A549 (cell line): ENCODE measurements at regions not wholly inside any gene's neighbourhood (a gene's known extent, or its start where the extent isn't known, plus 50 kb on each side); places are given as distances from the start of the nearest gene placed in this dataset.

Source experiments
- ATAC-seq, 2 experiments: fragments of 200-7000 bp in 1 of 2; fragments of >200 bp in 1 of 2; cut with Nextera tagmentation in 1 of 2; cut with Tn5 transposase in 1 of 2; 3 replicates each; pipeline versions ENCODE4 v1.8.0 to v1.9.1; 2018 to 2020; ENCODE audit warnings: mild to moderate bottlenecking in 1 of 2, moderate library complexity in 1 of 2
- CTCF ChIA-PET: fragments of 300-600 bp; sonication (Branson Sonifier 250); formaldehyde crosslinking; extraction: SDS; loops from one replicate; lab custom pipeline; 2021; ENCODE audit warnings: antibody characterized with exemption, inconsistent platforms; lab: Yijun Ruan, JAX
- POLR2A ChIA-PET: fragments of 350-600 bp; formaldehyde crosslinking; extraction: SDS; loops from one replicate; lab custom pipeline; 2021; ENCODE audit warnings: antibody characterized with exemption, inconsistent platforms; lab: Yijun Ruan, JAX
- DNase-seq, 2 experiments: peaks; one replicate each; pipeline versions ENCODE4 v3.0.0 to v3.0.0-alpha.2; 2011 to 2016; ENCODE audit warnings: low read depth in 1 of 2, low spot score in 1 of 2
- FAIRE-seq: peaks from 2 replicates; lab custom pipeline; 2011; peaks lifted over from hg19 to GRCh38; lab: Jason Lieb, UNC
- H3K27ac ChIP-seq, 2 experiments: fragments of >200 bp; sonication (Bioruptor Twin); formaldehyde crosslinking; 3 replicates each; pipeline ENCODE4 v1.5.1; 2016 to 2017
- H3K4me1 ChIP-seq: fragments of >200 bp; sonication (Bioruptor Twin); formaldehyde crosslinking; 3 replicates; pipeline ENCODE4 v1.6.1; 2016
- H3K4me2 ChIP-seq: fragments of >200 bp; sonication (Bioruptor Twin); formaldehyde crosslinking; 3 replicates; pipeline ENCODE4 v1.6.1; 2016
- H3K4me3 ChIP-seq: fragments of >200 bp; sonication (Bioruptor Twin); formaldehyde crosslinking; 3 replicates; pipeline ENCODE4 v1.5.1; 2016
- H3K9me3 ChIP-seq: fragments of >200 bp; sonication (Bioruptor Twin); formaldehyde crosslinking; 3 replicates; pipeline ENCODE4 v1.6.1; 2016
- BCL3 ChIP-seq: fragments of >200 bp; sonication (Bioruptor Twin); formaldehyde crosslinking; IDR thresholded peaks from 3 replicates; pipeline ENCODE4 v1.6.1; 2016
- CBX2 ChIP-seq: fragments of 200-600 bp; sonication (generic); IDR thresholded peaks from 2 replicates; pipeline ENCODE4 v1.6.1; 2016; ENCODE audit warnings: low read depth, mild to moderate bottlenecking, borderline replicate concordance
- CBX8 ChIP-seq: fragments of 200-600 bp; sonication (generic); IDR thresholded peaks from 2 replicates; pipeline ENCODE4 v1.6.1; 2016
- CEBPB ChIP-seq, 2 experiments: fragments of >200 bp in 1 of 2; sonication (Bioruptor Twin) in 1 of 2; formaldehyde crosslinking in 1 of 2; IDR thresholded peaks; 2 replicates each; pipeline ENCODE4 v1.6.1; 2012 to 2016
- CHD2 ChIP-seq: fragments of 150-350 bp; IDR thresholded peaks from 2 replicates; pipeline ENCODE4 v1.6.1; 2014; ENCODE audit warnings: low read length; ENCODE audit not compliant: partially characterized antibody
- EHMT2 ChIP-seq: fragments of 200-600 bp; sonication (generic); IDR thresholded peaks from 2 replicates; pipeline ENCODE4 v1.6.1; 2016; ENCODE audit warnings: antibody characterized with exemption, low read depth, mild to moderate bottlenecking, moderate library complexity
- EP300 ChIP-seq, 2 experiments: fragments of >200 bp; sonication (Bioruptor Twin); formaldehyde crosslinking; IDR thresholded peaks; 2 replicates in 1 of 2; 3 replicates in 1 of 2; pipeline ENCODE4 v1.6.1; 2016 to 2017
- ESRRA ChIP-seq: fragments of 150-350 bp; IDR thresholded peaks from 2 replicates; pipeline ENCODE4 v1.6.1; 2014; ENCODE audit warnings: mild to moderate bottlenecking, low read length, borderline replicate concordance
- FOSL2 ChIP-seq, 2 experiments: fragments of 450-650 bp in 1 of 2; fragments of >200 bp in 1 of 2; sonication (Bioruptor Twin) in 1 of 2; formaldehyde crosslinking; IDR thresholded peaks; 2 replicates each; pipeline versions ENCODE4 v1.5.0 to v1.6.1; 2016 to 2020; ENCODE audit warnings: mild to moderate bottlenecking in 1 of 2, moderate library complexity in 1 of 2
- FOXS1 ChIP-seq: fragments of 250-450 bp; sonication (Bioruptor Pico); IDR thresholded peaks from 2 replicates; pipeline ENCODE4 v1.5.0; 2020; ENCODE audit warnings: mild to moderate bottlenecking, moderate library complexity
- HES2 ChIP-seq: fragments of >200 bp; sonication (Bioruptor Twin); formaldehyde crosslinking; IDR thresholded peaks from 2 replicates; pipeline ENCODE4 v1.6.1; 2016
- HEYL ChIP-seq: fragments of 250-450 bp; sonication (Bioruptor Pico); IDR thresholded peaks from 2 replicates; pipeline ENCODE4 v1.8.0; 2021; ENCODE audit warnings: mild to moderate bottlenecking, moderate library complexity
- HOXA7 ChIP-seq: fragments of 250-450 bp; sonication (Bioruptor Pico); IDR thresholded peaks from 2 replicates; pipeline ENCODE4 v1.5.0; 2020; ENCODE audit warnings: mild to moderate bottlenecking, moderate library complexity
- HOXB13 ChIP-seq: fragments of 250-450 bp; sonication (Bioruptor Pico); IDR thresholded peaks from 2 replicates; pipeline ENCODE4 v1.5.0; 2020; ENCODE audit warnings: low read depth, mild to moderate bottlenecking, moderate library complexity
- HOXB5 ChIP-seq: fragments of 250-450 bp; sonication (Bioruptor Pico); IDR thresholded peaks from 2 replicates; pipeline ENCODE4 v1.5.0; 2020; ENCODE audit warnings: mild to moderate bottlenecking, moderate library complexity
- JUN ChIP-seq, 2 experiments: fragments of >200 bp; sonication (Bioruptor Twin); formaldehyde crosslinking; IDR thresholded peaks; 2 replicates in 1 of 2; 3 replicates in 1 of 2; pipeline ENCODE4 v1.6.1; 2016 to 2017
- JUNB ChIP-seq: fragments of >200 bp; sonication (Bioruptor Twin); formaldehyde crosslinking; IDR thresholded peaks from 2 replicates; pipeline ENCODE4 v1.6.1; 2016
- KDM1A ChIP-seq: fragments of 200-600 bp; sonication (generic); IDR thresholded peaks from 2 replicates; pipeline ENCODE4 v1.6.1; 2016; ENCODE audit warnings: low read depth, mild to moderate bottlenecking
- MAX ChIP-seq: IDR thresholded peaks from 2 replicates; pipeline ENCODE4 v1.6.1; 2012
- MAZ ChIP-seq: fragments of 150-350 bp; IDR thresholded peaks from 2 replicates; pipeline ENCODE4 v1.6.1; 2014; ENCODE audit warnings: antibody characterized with exemption, low read depth, low read length, borderline replicate concordance
- MYC ChIP-seq: IDR thresholded peaks from 2 replicates; pipeline ENCODE4 v1.6.1; 2012; ENCODE audit warnings: mild to moderate bottlenecking, inconsistent platforms, low read length, improper control_type of control experiment, borderline replicate concordance
- NFE2L2 ChIP-seq: fragments of 150-350 bp; conservative IDR thresholded peaks from 2 replicates; pipeline ENCODE4 v1.6.1; 2014; ENCODE audit warnings: low read length
- NR3C1 ChIP-seq: fragments of >200 bp; sonication (Bioruptor Twin); formaldehyde crosslinking; IDR thresholded peaks from 3 replicates; pipeline ENCODE4 v1.6.1; 2017
- PHF8 ChIP-seq: fragments of 200-600 bp; sonication (generic); IDR thresholded peaks from 2 replicates; pipeline ENCODE4 v1.6.1; 2016; ENCODE audit warnings: low read depth, mild to moderate bottlenecking, antibody characterized with exemption, moderate library complexity, borderline replicate concordance
- POLR2A ChIP-seq: IDR thresholded peaks from 2 replicates; pipeline ENCODE4 v1.6.1; 2012; ENCODE audit warnings: mild to moderate bottlenecking, low read length
- POLR2AphosphoS2 ChIP-seq: conservative IDR thresholded peaks from 2 replicates; pipeline ENCODE4 v1.6.1; 2012; ENCODE audit warnings: low read length, improper control_type of control experiment, inconsistent platforms
- REST ChIP-seq: fragments of 200-600 bp; sonication (generic); IDR thresholded peaks from 2 replicates; pipeline ENCODE4 v1.6.1; 2016; ENCODE audit warnings: antibody characterized with exemption, mild to moderate bottlenecking, moderate library complexity
- RNF2 ChIP-seq: fragments of 200-600 bp; sonication (generic); IDR thresholded peaks from 2 replicates; pipeline ENCODE4 v1.6.1; 2016; ENCODE audit warnings: low read depth, mild to moderate bottlenecking, antibody characterized with exemption, moderate library complexity, borderline replicate concordance
- SREBF2 ChIP-seq: fragments of 450-650 bp; IDR thresholded peaks from 2 replicates; pipeline ENCODE4 v1.6.1; 2014; ENCODE audit warnings: mild to moderate bottlenecking, moderate library complexity
- TFCP2L1 ChIP-seq: fragments of 250-450 bp; sonication (Bioruptor Pico); IDR thresholded peaks from 2 replicates; pipeline ENCODE4 v1.5.0; 2021; ENCODE audit warnings: mild to moderate bottlenecking
- ZNF302 ChIP-seq: fragments of 250-450 bp; sonication (Bioruptor Pico); IDR thresholded peaks from 2 replicates; pipeline ENCODE4 v1.9.0; 2021; ENCODE audit warnings: inconsistent platforms, mild to moderate bottlenecking, moderate library complexity
- WGBS: methylation state at CpG from one replicate; pipeline ENCODE4 v1.1.6; 2017; ENCODE audit errors: missing lambda C conversion rate; 5-methylcytosine and 5-hydroxymethylcytosine counted together
- TF ChIP-seq, protein P1 (sequence below): fragments of 250-450 bp; sonication (Bioruptor Pico); IDR thresholded peaks from 2 replicates; pipeline ENCODE4 v1.5.0; 2021; ENCODE audit warnings: mild to moderate bottlenecking, moderate library complexity, borderline replicate concordance
- TF ChIP-seq, protein P2 (sequence below): fragments of 450-650 bp; IDR thresholded peaks from 2 replicates; pipeline ENCODE4 v1.6.1; 2014; ENCODE audit warnings: antibody characterized with exemption

GRCh38 chr2:224157655-224158054, 118.6 kb upstream of the SERPINE2 start:
- no peak for TF ChIP-seq FOSL2 (IDR thresholded peaks at IDR 0.05)
- TF ChIP-seq FOSL2 (CRISPR knock-in tag; IDR thresholded peaks at IDR 0.05), result no peak
- TF ChIP-seq, protein P1, sequence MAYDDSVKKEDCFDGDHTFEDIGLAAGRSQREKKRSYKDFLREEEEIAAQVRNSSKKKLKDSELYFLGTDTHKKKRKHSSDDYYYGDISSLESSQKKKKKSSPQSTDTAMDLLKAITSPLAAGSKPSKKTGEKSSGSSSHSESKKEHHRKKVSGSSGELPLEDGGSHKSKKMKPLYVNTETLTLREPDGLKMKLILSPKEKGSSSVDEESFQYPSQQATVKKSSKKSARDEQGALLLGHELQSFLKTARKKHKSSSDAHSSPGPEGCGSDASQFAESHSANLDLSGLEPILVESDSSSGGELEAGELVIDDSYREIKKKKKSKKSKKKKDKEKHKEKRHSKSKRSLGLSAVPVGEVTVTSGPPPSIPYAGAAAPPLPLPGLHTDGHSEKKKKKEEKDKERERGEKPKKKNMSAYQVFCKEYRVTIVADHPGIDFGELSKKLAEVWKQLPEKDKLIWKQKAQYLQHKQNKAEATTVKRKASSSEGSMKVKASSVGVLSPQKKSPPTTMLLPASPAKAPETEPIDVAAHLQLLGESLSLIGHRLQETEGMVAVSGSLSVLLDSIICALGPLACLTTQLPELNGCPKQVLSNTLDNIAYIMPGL, result no peak
- no peak for TF ChIP-seq PHF8
- no peak for TF ChIP-seq SREBF2
- no peak for TF ChIP-seq MYC
- TF ChIP-seq CHD2, result no peak
- no peak for TF ChIP-seq CBX2
- TF ChIP-seq HES2, result no peak
- no peak for TF ChIP-seq ESRRA
- no peak for TF ChIP-seq HOXB5 (CRISPR knock-in tag)
- no peak for TF ChIP-seq TFCP2L1 (CRISPR knock-in tag)
- no peak for TF ChIP-seq REST
- TF ChIP-seq FOXS1 (CRISPR knock-in tag), result no peak
- TF ChIP-seq HOXA7, result no peak
- no peak for TF ChIP-seq NFE2L2
- no peak for TF ChIP-seq NR3C1
- no peak for TF ChIP-seq EP300 (IDR thresholded peaks at IDR 0.05)
- no peak for TF ChIP-seq POLR2AphosphoS2
- no peak for TF ChIP-seq POLR2A
- no peak for TF ChIP-seq ZNF302 (CRISPR knock-in tag)
- ChIA-PET POLR2A (no interaction called here), CTCF (interaction anchor here (0.7 to 1.1 kb wide), 3 partner anchors 16 to 125 kb away, joined by 3 to 4 read pairs (median 3); no protein-coding TSS in a partner anchor)
- Histone ChIP-seq H3K4me3 (no peak overlapping the region), H3K4me2 (no peak overlapping the region), H3K9me3 (no peaks in the 10 kb centered on the region), H3K4me1 (peaks cover 21% of the 10 kb centered on the region), H3K27ac (no peak overlapping the region)
- ATAC-seq, result no peak
- DNase-seq, result no peak
- FAIRE-seq, result no peak
- 100% methylated on average over 1 of the region's 1 CpG for WGBS

- ATAC-seq (no peak), DNase-seq (no peak), FAIRE-seq (no peak)
- Histone ChIP-seq H3K4me3 (no peak overlapping the region), H3K4me2 (no peak overlapping the region), H3K4me1 (peaks cover 16% of the 10 kb centered on the region), H3K9me3 (no peaks in the 10 kb centered on the region), H3K27ac (no peak overlapping the region)
- 79% methylated on average over 4 of the region's 4 CpGs for WGBS
- CTCF ChIA-PET, result interaction anchor here (0.6 to 1.7 kb wide), 3 partner anchors 122 to 162 kb away, joined by 3 to 6 read pairs (median 3); no protein-coding TSS in a partner anchor
- TF ChIP-seq HOXB13, result no peak
- no peak for TF ChIP-seq RNF2
- TF ChIP-seq EHMT2, result no peak
- no peak for TF ChIP-seq HOXB5 (CRISPR knock-in tag)
- TF ChIP-seq, protein P2, sequence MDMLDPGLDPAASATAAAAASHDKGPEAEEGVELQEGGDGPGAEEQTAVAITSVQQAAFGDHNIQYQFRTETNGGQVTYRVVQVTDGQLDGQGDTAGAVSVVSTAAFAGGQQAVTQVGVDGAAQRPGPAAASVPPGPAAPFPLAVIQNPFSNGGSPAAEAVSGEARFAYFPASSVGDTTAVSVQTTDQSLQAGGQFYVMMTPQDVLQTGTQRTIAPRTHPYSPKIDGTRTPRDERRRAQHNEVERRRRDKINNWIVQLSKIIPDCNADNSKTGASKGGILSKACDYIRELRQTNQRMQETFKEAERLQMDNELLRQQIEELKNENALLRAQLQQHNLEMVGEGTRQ, result no peak
- no peak for TF ChIP-seq CEBPB (IDR thresholded peaks at IDR 0.05)
- TF ChIP-seq JUN (IDR thresholded peaks at IDR 0.05), result no peak
- no peak for TF ChIP-seq TFCP2L1 (CRISPR knock-in tag)
- TF ChIP-seq NR3C1, result no peak
- no peak for TF ChIP-seq JUNB
- no peak for TF ChIP-seq MAZ
- TF ChIP-seq BCL3, result no peak
- no peak for TF ChIP-seq PHF8
- TF ChIP-seq CHD2, result no peak
- TF ChIP-seq POLR2AphosphoS2, result no peak
- no peak for TF ChIP-seq MAX
- no peak for TF ChIP-seq KDM1A
- no peak for TF ChIP-seq CBX8
- no peak for TF ChIP-seq HEYL (CRISPR knock-in tag)
- POLR2A ChIA-PET, result no interaction called here
Measured at GRCh38 chr2:224156436-224156835, 117.3 kb upstream of the SERPINE2 start.
